ENCODE measurements at regions not wholly inside any gene's neighbourhood (a gene's known extent, or its start where the extent isn't known, plus 50 kb on each side); places are given as distances from the start of the nearest gene placed in this dataset.

GRCh38 chr4:86482306-86483172 lies 111.6 kb upstream of the PTPN13 start (continued):
- no peak for TF ChIP-seq ATF3 (IDR thresholded peaks at IDR 0.05)

GRCh38 chr4:86483173-86483490 lies 111.0 kb upstream of the PTPN13 start:
- no peak overlapping the region for H3K4me3 ChIP-seq (ENCODE audit: low read depth in 1 of 3, low read length in 3 of 3)
- no peaks in the 10 kb centered on the region for H3K4me1 ChIP-seq (ENCODE audit: control insufficient read depth in 4 of 4, insufficient read depth in 4 of 4, low read length in 3 of 4)
- no peak overlapping the region for H3K9ac ChIP-seq (ENCODE audit: low read depth in 1 of 2, low read length in 2 of 2)

More at GRCh38 chr4:86483173-86483490, 111.0 kb upstream of the PTPN13 start:
- H3K36me3 ChIP-seq (ENCODE audit: control insufficient read depth in 4 of 4, insufficient read depth in 3 of 4, low read depth in 1 of 4, low read length in 3 of 4), result no peaks in the 10 kb centered on the region
- TF ChIP-seq REST (IDR thresholded peaks at IDR 0.05), result no peak
- TF ChIP-seq GABPA (IDR thresholded peaks at IDR 0.05 in 1 of 2, conservative IDR thresholded peaks at IDR 0.05 in 1 of 2), result no peak
- TF ChIP-seq FOXA1 (IDR thresholded peaks at IDR 0.05), result no peak
- TF ChIP-seq CTCF (IDR thresholded peaks at IDR 0.05; ENCODE audit: low read depth, low read length, missing input control), result no peak
- TF ChIP-seq FOXA2 (IDR thresholded peaks at IDR 0.05), result no peak
- no peak for TF ChIP-seq RXRA (IDR thresholded peaks at IDR 0.05)
- no peak for TF ChIP-seq JUND (IDR thresholded peaks at IDR 0.05)
- no peak for TF ChIP-seq HNF4G (IDR thresholded peaks at IDR 0.05)
- no peak for TF ChIP-seq YY1 (IDR thresholded peaks at IDR 0.05)
- TF ChIP-seq HNF4A (conservative IDR thresholded peaks at IDR 0.05), result no peak
- no peak for TF ChIP-seq EGR1 (IDR thresholded peaks at IDR 0.05; ENCODE audit: low read depth in 2 of 2)
- no peak for TF ChIP-seq SP1 (IDR thresholded peaks at IDR 0.05)
- TF ChIP-seq TAF1 (conservative IDR thresholded peaks at IDR 0.05), result no peak
- no peak for TF ChIP-seq MAX (IDR thresholded peaks at IDR 0.05)
- TF ChIP-seq NR2F2 (IDR thresholded peaks at IDR 0.05), result no peak
- 38% methylated on average over 2 of the region's 2 CpGs for WGBS
- H3K27me3 ChIP-seq (ENCODE audit: control insufficient read depth in 4 of 4, insufficient read depth in 4 of 4, low read length in 3 of 4), result no peaks in the 10 kb centered on the region
- no peaks in the 10 kb centered on the region for H3K9me3 ChIP-seq (ENCODE audit: control insufficient read depth in 4 of 4, low read length in 3 of 4)
- no peak overlapping the region for H3K27ac ChIP-seq (ENCODE audit: low read depth in 1 of 2, low read length in 2 of 2)
- no peak for DNase-seq (ENCODE audit: low spot score)
